WTC11 (cell line): ENCODE measurements at regions not wholly inside any gene's neighbourhood (a gene's known extent, or its start where the extent isn't known, plus 50 kb on each side); places are given as distances from the start of the nearest gene placed in this dataset.

ENCODE experiments used
- AFF4 ChIP-seq: sonication (generic); formaldehyde crosslinking; IDR thresholded peaks from 2 replicates; pipeline ENCODE4 v1.8.1; 2023; ENCODE audit warnings: mild to moderate bottlenecking, missing genetic modification reagents, borderline replicate concordance
- ATF1 ChIP-seq: sonication (generic); formaldehyde crosslinking; IDR thresholded peaks from 2 replicates; pipeline ENCODE4 v1.8.1; 2023; ENCODE audit warnings: mild to moderate bottlenecking, moderate library complexity, missing genetic modification reagents
- CTCF ChIP-seq: fragments of 200-600 bp; IDR thresholded peaks from 2 replicates; pipeline ENCODE4 v1.8.0; 2022; ENCODE audit warnings: antibody characterized with exemption
- FOXP4 ChIP-seq: sonication (generic); formaldehyde crosslinking; IDR thresholded peaks from 2 replicates; pipeline ENCODE4 v1.8.0; 2022; ENCODE audit warnings: mild to moderate bottlenecking, missing genetic modification reagents
- HMGXB4 ChIP-seq: sonication (generic); formaldehyde crosslinking; IDR thresholded peaks from 2 replicates; pipeline ENCODE4 v1.8.1; 2023; ENCODE audit warnings: mild to moderate bottlenecking, moderate library complexity, missing genetic modification reagents
- JUN ChIP-seq: sonication (generic); formaldehyde crosslinking; IDR thresholded peaks from 2 replicates; pipeline ENCODE4 v1.8.0; 2023; ENCODE audit warnings: mild to moderate bottlenecking, missing genetic modification reagents
- MAX ChIP-seq: sonication (generic); formaldehyde crosslinking; IDR thresholded peaks from 2 replicates; pipeline ENCODE4 v1.8.0; 2022; ENCODE audit warnings: mild to moderate bottlenecking, missing genetic modification reagents
- SMAD4 ChIP-seq: sonication (generic); formaldehyde crosslinking; IDR thresholded peaks from 2 replicates; pipeline ENCODE4 v1.8.0; 2022; ENCODE audit warnings: mild to moderate bottlenecking, missing genetic modification reagents
- TCF7 ChIP-seq: sonication (generic); formaldehyde crosslinking; IDR thresholded peaks from 2 replicates; pipeline ENCODE4 v1.8.0; 2022; ENCODE audit warnings: mild to moderate bottlenecking, low read depth, missing genetic modification reagents, moderate library complexity
- TEAD4 ChIP-seq: sonication (generic); formaldehyde crosslinking; IDR thresholded peaks from 2 replicates; pipeline ENCODE4 v1.8.0; 2022; ENCODE audit warnings: mild to moderate bottlenecking, missing genetic modification reagents
- TF ChIP-seq, protein P1 (sequence below): sonication (generic); formaldehyde crosslinking; IDR thresholded peaks from 2 replicates; pipeline ENCODE4 v1.8.0; 2022; ENCODE audit warnings: mild to moderate bottlenecking, missing genetic modification reagents

GRCh38 chr2:216792222-216793021, 67.4 kb downstream of the TNP1 start:
- no peak for TF ChIP-seq MAX
- no peak for TF ChIP-seq TEAD4 (CRISPR knock-in tag)
- TF ChIP-seq CTCF: no peak
- TF ChIP-seq JUN (CRISPR knock-in tag): no peak
- no peak for TF ChIP-seq AFF4 (CRISPR knock-in tag)
- no peak for TF ChIP-seq TCF7 (CRISPR knock-in tag)
- TF ChIP-seq HMGXB4 (CRISPR knock-in tag): no peak
- no peak for TF ChIP-seq SMAD4 (CRISPR knock-in tag)
- no peak for TF ChIP-seq ATF1 (CRISPR knock-in tag)
- TF ChIP-seq FOXP4 (CRISPR knock-in tag): no peak
- TF ChIP-seq, protein P1, sequence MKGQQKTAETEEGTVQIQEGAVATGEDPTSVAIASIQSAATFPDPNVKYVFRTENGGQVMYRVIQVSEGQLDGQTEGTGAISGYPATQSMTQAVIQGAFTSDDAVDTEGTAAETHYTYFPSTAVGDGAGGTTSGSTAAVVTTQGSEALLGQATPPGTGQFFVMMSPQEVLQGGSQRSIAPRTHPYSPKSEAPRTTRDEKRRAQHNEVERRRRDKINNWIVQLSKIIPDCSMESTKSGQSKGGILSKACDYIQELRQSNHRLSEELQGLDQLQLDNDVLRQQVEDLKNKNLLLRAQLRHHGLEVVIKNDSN (CRISPR knock-in tag): no peak
